ENCODE measurements at regions not wholly inside any gene's neighbourhood (a gene's known extent, or its start where the extent isn't known, plus 50 kb on each side); places are given as distances from the start of the nearest gene placed in this dataset.

DNA sequence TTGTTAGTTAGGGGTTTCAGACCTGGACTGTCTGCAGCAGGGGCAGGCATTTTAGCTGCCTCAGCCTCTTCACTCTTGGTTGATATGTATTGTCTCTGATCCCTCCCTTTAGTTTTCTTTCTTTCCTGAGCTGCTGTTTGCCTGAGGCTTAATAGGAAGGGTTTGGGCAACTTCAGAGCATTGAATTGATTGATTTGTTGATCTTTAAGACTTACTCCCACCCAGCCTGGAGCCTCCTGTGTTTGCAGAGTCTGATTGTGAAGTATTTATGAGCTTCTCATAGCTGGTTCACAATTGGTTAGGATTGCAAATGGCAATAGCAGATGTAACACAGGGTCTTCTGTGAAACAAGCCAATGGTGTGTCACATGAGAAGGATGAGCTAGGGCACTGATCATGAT, 671.8 kb upstream of the SEMA6A start:
- no peak overlapping the region for H3K4me3 ChIP-seq (replicated peaks in 1 of 2; ENCODE audit: low read depth in 2 of 2, low read length in 2 of 2)
- TF ChIP-seq, protein P1, sequence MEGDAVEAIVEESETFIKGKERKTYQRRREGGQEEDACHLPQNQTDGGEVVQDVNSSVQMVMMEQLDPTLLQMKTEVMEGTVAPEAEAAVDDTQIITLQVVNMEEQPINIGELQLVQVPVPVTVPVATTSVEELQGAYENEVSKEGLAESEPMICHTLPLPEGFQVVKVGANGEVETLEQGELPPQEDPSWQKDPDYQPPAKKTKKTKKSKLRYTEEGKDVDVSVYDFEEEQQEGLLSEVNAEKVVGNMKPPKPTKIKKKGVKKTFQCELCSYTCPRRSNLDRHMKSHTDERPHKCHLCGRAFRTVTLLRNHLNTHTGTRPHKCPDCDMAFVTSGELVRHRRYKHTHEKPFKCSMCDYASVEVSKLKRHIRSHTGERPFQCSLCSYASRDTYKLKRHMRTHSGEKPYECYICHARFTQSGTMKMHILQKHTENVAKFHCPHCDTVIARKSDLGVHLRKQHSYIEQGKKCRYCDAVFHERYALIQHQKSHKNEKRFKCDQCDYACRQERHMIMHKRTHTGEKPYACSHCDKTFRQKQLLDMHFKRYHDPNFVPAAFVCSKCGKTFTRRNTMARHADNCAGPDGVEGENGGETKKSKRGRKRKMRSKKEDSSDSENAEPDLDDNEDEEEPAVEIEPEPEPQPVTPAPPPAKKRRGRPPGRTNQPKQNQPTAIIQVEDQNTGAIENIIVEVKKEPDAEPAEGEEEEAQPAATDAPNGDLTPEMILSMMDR (IDR thresholded peaks at IDR 0.05; ENCODE audit: low read depth, low read length): no peak
- DNase-seq (ENCODE audit: low read depth in 2 of 2): no peak

DNA sequence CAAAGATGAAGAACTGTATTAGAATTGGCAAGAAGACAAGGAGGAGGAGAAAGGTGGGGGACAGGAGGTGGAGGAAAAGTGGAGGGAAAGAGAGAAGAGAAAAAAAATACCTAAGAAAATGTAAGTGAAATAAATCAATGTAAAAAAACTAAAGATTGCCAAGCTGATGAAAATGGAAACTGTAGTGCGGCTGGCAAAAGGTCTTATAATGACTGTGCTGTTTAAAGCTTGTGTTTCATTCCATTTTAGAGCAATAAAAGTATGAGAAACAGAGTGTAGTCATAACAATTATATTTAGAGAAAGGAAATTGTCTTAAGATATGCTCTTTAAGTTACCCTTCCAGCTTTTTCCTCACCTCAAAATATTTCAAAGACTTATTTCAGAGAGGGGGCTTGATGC, 670.5 kb upstream of the SEMA6A start:
- TF ChIP-seq, protein P1 (IDR thresholded peaks at IDR 0.05; ENCODE audit: low read depth, low read length): no peak
- no peak overlapping the region for H3K4me3 ChIP-seq (replicated peaks in 1 of 2; ENCODE audit: low read depth in 2 of 2, low read length in 2 of 2)
- DNase-seq (ENCODE audit: low read depth in 2 of 2): no peak

- no peak for DNase-seq (ENCODE audit: low read depth in 2 of 2)
- TF ChIP-seq, protein P1 (IDR thresholded peaks at IDR 0.05; ENCODE audit: low read depth, low read length): no peak
- no peak overlapping the region for H3K4me3 ChIP-seq (replicated peaks in 1 of 2; ENCODE audit: low read depth in 2 of 2, low read length in 2 of 2)
These were observed 667.4 kb upstream of the SEMA6A start for GRCh38 chr5:117242028-117242427.

- H3K4me3 ChIP-seq (replicated peaks in 1 of 2; ENCODE audit: low read depth in 2 of 2, low read length in 2 of 2): no peak overlapping the region
- DNase-seq (ENCODE audit: low read depth in 2 of 2): no peak
- TF ChIP-seq, protein P1 (IDR thresholded peaks at IDR 0.05; ENCODE audit: low read depth, low read length): no peak
These were observed 662.3 kb upstream of the SEMA6A start for GRCh38 chr5:117236941-117237340.

DNA sequence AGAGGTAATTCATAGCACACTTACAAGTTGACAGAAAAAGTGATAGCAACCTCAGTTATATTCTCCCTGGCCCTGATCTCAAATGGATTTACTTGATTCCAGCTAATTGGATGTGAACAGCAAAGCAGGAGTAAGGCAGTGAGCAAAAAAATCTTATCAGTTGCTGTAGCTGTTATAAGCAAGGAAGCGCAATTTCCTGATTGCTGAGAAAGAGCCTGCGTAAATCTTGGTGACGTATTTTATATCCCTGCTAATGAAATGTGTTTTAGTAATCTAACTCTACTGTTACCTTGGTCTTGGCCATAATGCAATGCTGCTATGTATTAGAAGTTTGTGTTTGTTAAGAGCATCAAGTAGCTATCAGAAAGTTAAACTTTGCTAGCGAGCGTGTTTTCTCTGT, 661.2 kb upstream of the SEMA6A start:
- H3K4me3 ChIP-seq (replicated peaks in 1 of 2; ENCODE audit: low read depth in 2 of 2, low read length in 2 of 2): no peak overlapping the region
- DNase-seq (ENCODE audit: low read depth in 2 of 2): peak in 1 of 2 donors; percentile 1
- TF ChIP-seq, protein P1 (IDR thresholded peaks at IDR 0.05; ENCODE audit: low read depth, low read length): no peak

- TF ChIP-seq, protein P1 (IDR thresholded peaks at IDR 0.05; ENCODE audit: low read depth, low read length): no peak
- no peak overlapping the region for H3K4me3 ChIP-seq (replicated peaks in 1 of 2; ENCODE audit: low read depth in 2 of 2, low read length in 2 of 2)
- DNase-seq (ENCODE audit: low read depth in 2 of 2): no peak
These were observed 655.8 kb upstream of the SEMA6A start for GRCh38 chr5:117230375-117230774.

DNA sequence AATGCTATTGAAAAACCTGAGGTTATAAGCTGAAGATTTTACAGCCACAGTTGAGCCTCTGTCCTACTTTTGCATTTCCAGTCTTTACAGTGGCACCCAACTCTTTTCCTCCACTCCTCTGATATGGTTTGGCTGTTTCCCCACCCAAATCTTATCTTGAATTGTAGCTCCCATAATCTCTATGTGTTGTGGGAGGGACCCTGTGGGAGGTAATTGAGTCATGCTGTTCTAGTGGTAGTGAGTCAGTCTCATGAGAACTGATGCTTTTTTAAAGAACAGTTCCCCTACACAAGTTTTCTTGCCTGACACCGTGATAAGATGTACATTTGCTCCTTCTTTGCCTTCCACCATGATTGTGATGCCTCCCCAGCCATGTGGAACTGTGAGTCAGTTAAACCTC, 646.1 kb upstream of the SEMA6A start:
- peak; percentile 13 to 37 for DNase-seq (ENCODE audit: low read depth in 2 of 2)
- no peak overlapping the region for H3K4me3 ChIP-seq (replicated peaks in 1 of 2; ENCODE audit: low read depth in 2 of 2, low read length in 2 of 2)
- TF ChIP-seq, protein P1 (IDR thresholded peaks at IDR 0.05; ENCODE audit: low read depth, low read length): no peak
